ENCODE measurements at regions not wholly inside any gene's neighbourhood (a gene's known extent, or its start where the extent isn't known, plus 50 kb on each side); places are given as distances from the start of the nearest gene placed in this dataset.

GRCh38 chr16:51228097-51228659 lies 77.1 kb upstream of the SALL1 start:
- TF ChIP-seq CTCF (IDR thresholded peaks at IDR 0.05; ENCODE audit: borderline replicate concordance, extremely low read depth, insufficient read depth) = no peak
- Histone ChIP-seq H3K9me3 (ENCODE audit: control insufficient read depth in 2 of 3, insufficient read depth in 1 of 3, low read length in 3 of 3) (no peaks in the 10 kb centered on the region), H3K4me1 (ENCODE audit: control insufficient read depth in 2 of 3, insufficient read depth in 2 of 3, low read depth in 1 of 3, low read length in 3 of 3) (no peaks in the 10 kb centered on the region), H3K36me3 (ENCODE audit: control insufficient read depth in 2 of 3, insufficient read depth in 3 of 3, low read length in 3 of 3) (no peaks in the 10 kb centered on the region), H3K27ac (ENCODE audit: low read depth in 2 of 2, low read length in 2 of 2) (no peak overlapping the region), H3K9ac (ENCODE audit: low read length in 3 of 3) (no peak overlapping the region), H3K4me3 (ENCODE audit: low read length in 3 of 3) (no peak overlapping the region), H3K27me3 (ENCODE audit: control insufficient read depth, insufficient read depth, low read length) (no peaks in the 10 kb centered on the region)
- FAIRE-seq (no peak), DNase-seq (no peak)
- intact Hi-C loops (cut with DNase I) = no loop called here

- intact Hi-C loops (cut with DNase I) = no loop called here
- H3K4me1 ChIP-seq (ENCODE audit: control insufficient read depth in 2 of 3, insufficient read depth in 2 of 3, low read depth in 1 of 3, low read length in 3 of 3) = no peaks in the 10 kb centered on the region
- no peaks in the 10 kb centered on the region for H3K36me3 ChIP-seq (ENCODE audit: control insufficient read depth in 2 of 3, insufficient read depth in 3 of 3, low read length in 3 of 3)
- FAIRE-seq (no peak), DNase-seq (no peak)
- H3K9me3 ChIP-seq (ENCODE audit: control insufficient read depth in 2 of 3, insufficient read depth in 1 of 3, low read length in 3 of 3) = no peaks in the 10 kb centered on the region
- H3K27me3 ChIP-seq (ENCODE audit: control insufficient read depth, insufficient read depth, low read length) = no peaks in the 10 kb centered on the region
- no peak overlapping the region for H3K27ac ChIP-seq (ENCODE audit: low read depth in 2 of 2, low read length in 2 of 2)
- H3K9ac ChIP-seq (ENCODE audit: low read length in 3 of 3) = no peak overlapping the region
- TF ChIP-seq CTCF (IDR thresholded peaks at IDR 0.05; ENCODE audit: borderline replicate concordance, extremely low read depth, insufficient read depth) = no peak
- H3K4me3 ChIP-seq (ENCODE audit: low read length in 3 of 3) = no peak overlapping the region
Observed at GRCh38 chr16:51225878-51226277, 74.8 kb upstream of the SALL1 start.

- TF ChIP-seq CTCF (IDR thresholded peaks at IDR 0.05; ENCODE audit: borderline replicate concordance, extremely low read depth, insufficient read depth) = no peak
- Histone ChIP-seq H3K9ac (ENCODE audit: low read length in 3 of 3) (no peak overlapping the region), H3K9me3 (ENCODE audit: control insufficient read depth in 2 of 3, insufficient read depth in 1 of 3, low read length in 3 of 3) (no peaks in the 10 kb centered on the region), H3K27ac (ENCODE audit: low read depth in 2 of 2, low read length in 2 of 2) (no peak overlapping the region), H3K36me3 (ENCODE audit: control insufficient read depth in 2 of 3, insufficient read depth in 3 of 3, low read length in 3 of 3) (no peaks in the 10 kb centered on the region), H3K4me1 (ENCODE audit: control insufficient read depth in 2 of 3, insufficient read depth in 2 of 3, low read depth in 1 of 3, low read length in 3 of 3) (no peaks in the 10 kb centered on the region), H3K27me3 (ENCODE audit: control insufficient read depth, insufficient read depth, low read length) (no peaks in the 10 kb centered on the region), H3K4me3 (ENCODE audit: low read length in 3 of 3) (no peak overlapping the region)
- FAIRE-seq (no peak), DNase-seq (no peak)
- intact Hi-C loops (cut with DNase I) = no loop called here
Observed at GRCh38 chr16:51224317-51224716, 73.2 kb upstream of the SALL1 start.

- Histone ChIP-seq H3K36me3 (ENCODE audit: control insufficient read depth in 2 of 3, insufficient read depth in 3 of 3, low read length in 3 of 3) (no peaks in the 10 kb centered on the region), H3K27me3 (ENCODE audit: control insufficient read depth, insufficient read depth, low read length) (no peaks in the 10 kb centered on the region), H3K9me3 (ENCODE audit: control insufficient read depth in 2 of 3, insufficient read depth in 1 of 3, low read length in 3 of 3) (peaks cover 0 to 6% (median 0%) of the 10 kb centered on the region in 3 donors), H3K4me3 (ENCODE audit: low read length in 3 of 3) (no peak overlapping the region), H3K4me1 (ENCODE audit: control insufficient read depth in 2 of 3, insufficient read depth in 2 of 3, low read depth in 1 of 3, low read length in 3 of 3) (no peaks in the 10 kb centered on the region), H3K27ac (ENCODE audit: low read depth in 2 of 2, low read length in 2 of 2) (no peak overlapping the region), H3K9ac (ENCODE audit: low read length in 3 of 3) (no peak overlapping the region)
- no peak for DNase-seq
- FAIRE-seq = no peak
- intact Hi-C loops (cut with DNase I) = no loop called here
- no peak for TF ChIP-seq CTCF (IDR thresholded peaks at IDR 0.05; ENCODE audit: borderline replicate concordance, extremely low read depth, insufficient read depth)
Observed at GRCh38 chr16:51222016-51222415, 70.9 kb upstream of the SALL1 start.
